Ovary (tissue), 3 donors: ENCODE measurements at regions not wholly inside any gene's neighbourhood (a gene's known extent, or its start where the extent isn't known, plus 50 kb on each side); places are given as distances from the start of the nearest gene placed in this dataset.

Source experiments
- POLR2A ChIP-seq: fragments of 450-650 bp; IDR thresholded peaks from one replicate; pipeline ENCODE4 v1.6.1; 2017; ENCODE audit warnings: antibody characterized with exemption, mild to moderate bottlenecking, moderate library complexity
- TF ChIP-seq, protein P1 (sequence below), 3 donors: fragments of 450-650 bp in 2 of 3; fragments of 200-600 bp in 1 of 3; IDR thresholded peaks; one replicate each; pipeline versions ENCODE4 v1.5.1 to v1.8.0; 2016 to 2022; ENCODE audit warnings: antibody characterized with exemption in 3 of 3, mild to moderate bottlenecking in 1 of 3
- donor health status: DM: no; HTN: no; CAD: no.

DNA sequence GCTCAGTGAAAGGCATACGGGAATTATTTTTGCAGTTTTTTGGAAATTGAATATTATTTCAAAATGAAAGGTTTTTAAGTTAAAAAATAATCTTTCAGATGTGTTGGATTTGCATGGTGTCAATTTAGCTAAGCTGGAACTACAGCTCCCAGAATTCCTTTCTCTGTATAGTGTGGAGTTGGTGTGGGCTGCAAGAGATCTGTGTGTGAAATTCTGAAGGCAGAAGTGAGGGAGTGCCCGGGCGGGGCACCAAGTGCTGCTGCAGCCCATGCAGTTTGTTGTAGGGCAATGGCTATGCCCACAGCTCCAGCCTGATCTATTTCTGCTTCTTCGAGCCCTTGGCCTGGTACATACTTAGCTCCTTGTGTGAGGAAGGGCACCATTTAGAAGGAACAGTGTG, 60.5 kb upstream of the CSF1 start:
- TF ChIP-seq, protein P1, sequence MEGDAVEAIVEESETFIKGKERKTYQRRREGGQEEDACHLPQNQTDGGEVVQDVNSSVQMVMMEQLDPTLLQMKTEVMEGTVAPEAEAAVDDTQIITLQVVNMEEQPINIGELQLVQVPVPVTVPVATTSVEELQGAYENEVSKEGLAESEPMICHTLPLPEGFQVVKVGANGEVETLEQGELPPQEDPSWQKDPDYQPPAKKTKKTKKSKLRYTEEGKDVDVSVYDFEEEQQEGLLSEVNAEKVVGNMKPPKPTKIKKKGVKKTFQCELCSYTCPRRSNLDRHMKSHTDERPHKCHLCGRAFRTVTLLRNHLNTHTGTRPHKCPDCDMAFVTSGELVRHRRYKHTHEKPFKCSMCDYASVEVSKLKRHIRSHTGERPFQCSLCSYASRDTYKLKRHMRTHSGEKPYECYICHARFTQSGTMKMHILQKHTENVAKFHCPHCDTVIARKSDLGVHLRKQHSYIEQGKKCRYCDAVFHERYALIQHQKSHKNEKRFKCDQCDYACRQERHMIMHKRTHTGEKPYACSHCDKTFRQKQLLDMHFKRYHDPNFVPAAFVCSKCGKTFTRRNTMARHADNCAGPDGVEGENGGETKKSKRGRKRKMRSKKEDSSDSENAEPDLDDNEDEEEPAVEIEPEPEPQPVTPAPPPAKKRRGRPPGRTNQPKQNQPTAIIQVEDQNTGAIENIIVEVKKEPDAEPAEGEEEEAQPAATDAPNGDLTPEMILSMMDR (IDR thresholded peaks at IDR 0.05) = no peak
- TF ChIP-seq POLR2A = no peak
